ENCODE measurements at regions not wholly inside any gene's neighbourhood (a gene's known extent, or its start where the extent isn't known, plus 50 kb on each side); places are given as distances from the start of the nearest gene placed in this dataset.
"Not testable (repeated sequence)": the region's sequence is repeated elsewhere in the genome, so short reads cannot be mapped to it uniquely, and the experiment has no call there.

GRCh38 chr14:105941226-105942166 is 415.1 kb downstream of the TMEM121 start:
- no peaks in the 10 kb centered on the region for H3K36me3 ChIP-seq (ENCODE audit: control insufficient read depth, insufficient read depth, low read length)
- TF ChIP-seq CTCF (IDR thresholded peaks at IDR 0.05; ENCODE audit: insufficient read depth, low read length, poor library complexity, severe bottlenecking): no peak
- no peak overlapping the region for H3K4me3 ChIP-seq (ENCODE audit: low read depth, low read length)
- DNase-seq (ENCODE audit: low read depth): no peak
- H3K27me3 ChIP-seq (ENCODE audit: control insufficient read depth, insufficient read depth, low read length): no peaks in the 10 kb centered on the region

GRCh38 chr14:105942725-105943124 is 416.3 kb downstream of the TMEM121 start:
- not testable (repeated sequence) for H3K27me3 ChIP-seq (ENCODE audit: control insufficient read depth, insufficient read depth, low read length); DNase-seq (ENCODE audit: low read depth); H3K36me3 ChIP-seq (ENCODE audit: control insufficient read depth, insufficient read depth, low read length); H3K4me3 ChIP-seq (ENCODE audit: low read depth, low read length)

DNA sequence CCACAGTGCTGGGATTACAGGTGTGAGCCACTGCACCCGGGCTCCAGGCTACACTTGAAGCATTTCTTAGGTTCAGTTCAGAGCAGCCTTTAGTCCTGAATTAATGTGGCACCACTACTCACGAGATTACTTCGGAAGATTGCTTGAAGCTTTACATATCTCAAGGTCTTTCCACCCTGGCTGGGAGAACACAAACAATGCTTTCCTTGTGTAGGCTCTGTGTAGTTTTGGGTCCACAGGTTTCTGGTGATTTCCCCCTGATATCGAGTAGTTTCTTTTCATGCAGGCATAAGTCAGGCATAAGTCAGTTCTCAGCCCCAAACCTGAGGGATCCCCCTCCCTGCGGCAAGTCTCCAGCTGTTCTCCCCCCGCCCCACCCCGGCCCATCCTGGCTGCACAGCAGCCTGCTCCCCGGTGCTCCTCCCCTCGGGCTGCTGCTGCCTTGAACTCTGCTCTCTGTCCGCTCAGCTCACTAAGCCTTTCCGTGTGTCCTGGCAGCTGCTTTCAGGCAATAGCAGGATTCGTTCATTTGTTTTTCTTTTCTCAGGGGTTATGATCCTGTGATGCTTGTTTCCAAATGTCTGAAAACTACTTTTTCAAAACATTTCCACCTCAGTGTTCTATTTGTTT is 417.7 kb downstream of the TMEM121 start:
- Histone ChIP-seq H3K27me3 (ENCODE audit: control insufficient read depth, insufficient read depth, low read length) (no peaks in the 10 kb centered on the region), H3K36me3 (ENCODE audit: control insufficient read depth, insufficient read depth, low read length) (no peaks in the 10 kb centered on the region)
- no peak for DNase-seq (ENCODE audit: low read depth)

DNA sequence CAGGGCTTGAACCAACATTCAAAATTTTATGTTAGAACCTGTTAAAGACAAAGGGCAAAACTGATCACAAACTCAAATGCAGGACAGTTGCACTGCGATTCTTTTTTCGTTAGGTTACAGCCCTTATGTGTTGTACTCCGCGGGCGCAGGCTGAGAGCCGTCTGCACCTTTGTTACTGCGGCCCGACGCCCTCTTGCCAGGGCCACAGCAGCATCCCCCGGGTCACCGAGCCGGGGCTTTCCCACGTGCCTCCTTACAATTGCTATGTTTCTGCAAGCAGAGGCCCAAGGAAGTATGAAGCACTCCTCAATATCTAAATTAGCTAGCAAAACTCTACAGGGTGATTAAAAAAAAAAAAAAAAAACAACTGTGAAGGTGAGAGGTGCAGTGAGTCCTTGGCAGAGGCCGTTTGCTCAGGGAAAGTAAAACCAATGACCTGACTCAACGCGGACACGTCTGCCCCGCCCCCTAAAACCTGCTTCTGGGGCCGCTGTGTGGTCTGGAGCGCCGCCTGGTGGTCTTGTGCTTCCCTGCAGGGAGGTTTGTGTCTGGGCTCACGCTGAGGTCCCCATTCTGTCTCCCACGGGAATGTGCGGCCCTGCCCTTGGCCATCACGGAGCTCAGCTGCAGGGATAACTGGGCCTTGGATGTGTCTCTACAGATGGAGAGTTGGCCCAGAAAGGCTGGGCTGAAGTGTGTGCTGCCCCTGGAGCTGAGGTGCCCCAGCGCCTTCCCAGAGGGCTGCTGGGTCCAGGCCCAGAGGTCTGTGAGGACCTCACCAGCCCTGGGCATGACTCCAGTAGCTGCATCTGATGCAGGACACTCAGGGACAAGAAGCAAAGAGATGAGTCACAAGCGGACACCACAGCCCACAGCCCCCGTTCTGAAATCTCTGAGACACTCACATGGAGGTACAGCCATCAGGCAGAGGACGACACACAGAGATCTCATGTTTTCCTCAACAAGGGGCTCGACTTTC is 418.5 kb downstream of the TMEM121 start:
- H3K36me3 ChIP-seq (ENCODE audit: control insufficient read depth, insufficient read depth, low read length): no peaks in the 10 kb centered on the region
- H3K27me3 ChIP-seq (ENCODE audit: control insufficient read depth, insufficient read depth, low read length): no peaks in the 10 kb centered on the region
- no peak for DNase-seq (ENCODE audit: low read depth)
- no peak for TF ChIP-seq CTCF (IDR thresholded peaks at IDR 0.05; ENCODE audit: insufficient read depth, low read length, poor library complexity, severe bottlenecking)
- no peak overlapping the region for H3K4me3 ChIP-seq (ENCODE audit: low read depth, low read length)

More for the DNA sequence above, 417.7 kb downstream of the TMEM121 start:
- H3K4me3 ChIP-seq (ENCODE audit: low read depth, low read length): no peak overlapping the region
- TF ChIP-seq CTCF (IDR thresholded peaks at IDR 0.05; ENCODE audit: insufficient read depth, low read length, poor library complexity, severe bottlenecking): no peak

DNA sequence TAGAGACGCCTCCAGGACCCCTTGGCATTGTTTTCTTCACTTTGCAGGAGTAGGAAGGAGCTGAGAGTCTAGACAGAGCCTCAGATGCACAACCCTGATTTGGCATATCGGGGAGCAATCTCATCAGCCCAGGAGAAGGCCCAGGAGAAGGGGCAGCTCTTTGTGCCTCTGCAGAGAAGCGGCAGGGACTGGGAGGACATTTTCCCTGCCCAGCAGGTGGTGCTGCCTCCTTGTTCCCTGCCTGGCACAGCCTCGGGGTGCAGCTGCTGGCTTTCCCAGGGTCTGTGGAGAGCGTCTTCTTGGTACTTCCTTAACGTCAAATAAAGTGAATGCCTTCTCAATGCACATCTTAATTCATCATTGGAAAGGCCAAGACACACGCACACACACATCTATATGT is 419.5 kb downstream of the TMEM121 start:
- no peak for TF ChIP-seq CTCF (IDR thresholded peaks at IDR 0.05; ENCODE audit: insufficient read depth, low read length, poor library complexity, severe bottlenecking)
- Histone ChIP-seq H3K36me3 (ENCODE audit: control insufficient read depth, insufficient read depth, low read length) (no peaks in the 10 kb centered on the region), H3K27me3 (ENCODE audit: control insufficient read depth, insufficient read depth, low read length) (no peaks in the 10 kb centered on the region), H3K4me3 (ENCODE audit: low read depth, low read length) (no peak overlapping the region)
- no peak for DNase-seq (ENCODE audit: low read depth)

- TF ChIP-seq CTCF (IDR thresholded peaks at IDR 0.05; ENCODE audit: insufficient read depth, low read length, poor library complexity, severe bottlenecking): no peak
Observed at GRCh38 chr14:105947599-105947998, 421.2 kb downstream of the TMEM121 start.

GRCh38 chr14:105948955-105949354 is 422.6 kb downstream of the TMEM121 start:
- H3K36me3 ChIP-seq (ENCODE audit: control insufficient read depth, insufficient read depth, low read length); H3K4me3 ChIP-seq (ENCODE audit: low read depth, low read length); DNase-seq (ENCODE audit: low read depth); H3K27me3 ChIP-seq (ENCODE audit: control insufficient read depth, insufficient read depth, low read length): not testable (repeated sequence)

More at GRCh38 chr14:105947599-105947998, 421.2 kb downstream of the TMEM121 start:
- no peak for DNase-seq (ENCODE audit: low read depth)
- Histone ChIP-seq H3K36me3 (ENCODE audit: control insufficient read depth, insufficient read depth, low read length) (no peaks in the 10 kb centered on the region), H3K27me3 (ENCODE audit: control insufficient read depth, insufficient read depth, low read length) (no peaks in the 10 kb centered on the region), H3K4me3 (ENCODE audit: low read depth, low read length) (no peak overlapping the region)

DNA sequence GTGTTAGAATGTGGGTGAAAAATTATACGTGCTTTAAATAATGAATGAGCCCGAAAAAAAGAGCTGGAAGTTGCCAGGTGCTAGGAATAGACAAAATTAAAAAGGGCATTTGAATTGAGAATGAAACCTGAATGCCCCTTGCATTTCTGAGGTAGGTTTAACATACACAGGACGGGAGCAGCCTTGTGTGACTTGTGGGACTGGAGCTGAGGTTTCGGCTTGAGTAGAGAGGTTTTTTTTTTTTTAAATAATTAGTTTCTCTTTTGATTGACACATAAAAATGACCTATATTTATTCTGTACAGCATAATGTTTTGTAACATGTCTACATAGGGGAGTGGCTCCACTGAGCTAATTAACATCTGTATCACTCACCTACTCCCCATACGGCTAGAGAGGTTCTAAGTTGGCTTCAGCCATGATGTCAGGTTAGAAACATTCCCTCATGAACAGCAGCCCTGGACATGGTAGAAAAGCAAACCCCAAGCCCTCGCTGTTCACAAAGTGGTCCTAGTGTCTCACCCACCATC is 424.0 kb downstream of the TMEM121 start:
- DNase-seq (ENCODE audit: low read depth); H3K27me3 ChIP-seq (ENCODE audit: control insufficient read depth, insufficient read depth, low read length); H3K36me3 ChIP-seq (ENCODE audit: control insufficient read depth, insufficient read depth, low read length); H3K4me3 ChIP-seq (ENCODE audit: low read depth, low read length): not testable (repeated sequence)
